ENCODE measurements at regions not wholly inside any gene's neighbourhood (a gene's known extent, or its start where the extent isn't known, plus 50 kb on each side); places are given as distances from the start of the nearest gene placed in this dataset.

GRCh38 chr20:12014276-12014675 is 96.6 kb downstream of the BTBD3 start:
- no peak for DNase-seq (ENCODE audit: extremely low spot score in 2 of 2)
- Histone ChIP-seq H3K9me3 (no peaks in the 10 kb centered on the region), H3K4me1 (no peaks in the 10 kb centered on the region), H3K27me3 (no peaks in the 10 kb centered on the region), H3K4me3 (no peak overlapping the region), H3K27ac (no peak overlapping the region), H3K36me3 (no peaks in the 10 kb centered on the region)
- TF ChIP-seq POLR2AphosphoS5 (IDR thresholded peaks at IDR 0.05; ENCODE audit: insufficient read depth in 1 of 2, low read depth in 1 of 2) (no peak), POLR2A (IDR thresholded peaks at IDR 0.05) (no peak)
- TF ChIP-seq, protein P1, sequence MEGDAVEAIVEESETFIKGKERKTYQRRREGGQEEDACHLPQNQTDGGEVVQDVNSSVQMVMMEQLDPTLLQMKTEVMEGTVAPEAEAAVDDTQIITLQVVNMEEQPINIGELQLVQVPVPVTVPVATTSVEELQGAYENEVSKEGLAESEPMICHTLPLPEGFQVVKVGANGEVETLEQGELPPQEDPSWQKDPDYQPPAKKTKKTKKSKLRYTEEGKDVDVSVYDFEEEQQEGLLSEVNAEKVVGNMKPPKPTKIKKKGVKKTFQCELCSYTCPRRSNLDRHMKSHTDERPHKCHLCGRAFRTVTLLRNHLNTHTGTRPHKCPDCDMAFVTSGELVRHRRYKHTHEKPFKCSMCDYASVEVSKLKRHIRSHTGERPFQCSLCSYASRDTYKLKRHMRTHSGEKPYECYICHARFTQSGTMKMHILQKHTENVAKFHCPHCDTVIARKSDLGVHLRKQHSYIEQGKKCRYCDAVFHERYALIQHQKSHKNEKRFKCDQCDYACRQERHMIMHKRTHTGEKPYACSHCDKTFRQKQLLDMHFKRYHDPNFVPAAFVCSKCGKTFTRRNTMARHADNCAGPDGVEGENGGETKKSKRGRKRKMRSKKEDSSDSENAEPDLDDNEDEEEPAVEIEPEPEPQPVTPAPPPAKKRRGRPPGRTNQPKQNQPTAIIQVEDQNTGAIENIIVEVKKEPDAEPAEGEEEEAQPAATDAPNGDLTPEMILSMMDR (IDR thresholded peaks at IDR 0.05): no peak
- intact Hi-C loops (cut with DNase I): no loop called here

- H3K36me3 ChIP-seq: no peaks in the 10 kb centered on the region
- no peak overlapping the region for H3K4me3 ChIP-seq
- DNase-seq (ENCODE audit: extremely low spot score in 2 of 2): no peak
- H3K27me3 ChIP-seq: no peaks in the 10 kb centered on the region
- TF ChIP-seq POLR2AphosphoS5 (IDR thresholded peaks at IDR 0.05; ENCODE audit: insufficient read depth in 1 of 2, low read depth in 1 of 2) (no peak), POLR2A (IDR thresholded peaks at IDR 0.05) (no peak)
- TF ChIP-seq, protein P1 (IDR thresholded peaks at IDR 0.05): no peak
- H3K9me3 ChIP-seq: no peaks in the 10 kb centered on the region
- H3K4me1 ChIP-seq: no peaks in the 10 kb centered on the region
- no peak overlapping the region for H3K27ac ChIP-seq
- intact Hi-C loops (cut with DNase I): no loop called here
Observed at GRCh38 chr20:12014736-12015135, 97.0 kb downstream of the BTBD3 start.

- no peak for DNase-seq (ENCODE audit: extremely low spot score in 2 of 2)
- TF ChIP-seq POLR2AphosphoS5 (IDR thresholded peaks at IDR 0.05; ENCODE audit: insufficient read depth in 1 of 2, low read depth in 1 of 2) (no peak), POLR2A (IDR thresholded peaks at IDR 0.05) (no peak)
- TF ChIP-seq, protein P1 (IDR thresholded peaks at IDR 0.05): no peak
- H3K27me3 ChIP-seq: no peaks in the 10 kb centered on the region
- H3K36me3 ChIP-seq: no peaks in the 10 kb centered on the region
- no peak overlapping the region for H3K4me3 ChIP-seq
- intact Hi-C loops (cut with DNase I): no loop called here
- H3K9me3 ChIP-seq: no peaks in the 10 kb centered on the region
- no peaks in the 10 kb centered on the region for H3K4me1 ChIP-seq
- no peak overlapping the region for H3K27ac ChIP-seq
Observed at GRCh38 chr20:12016291-12016690, 98.6 kb downstream of the BTBD3 start.

- no peak overlapping the region for H3K4me3 ChIP-seq
- no peaks in the 10 kb centered on the region for H3K4me1 ChIP-seq
- no peak for DNase-seq (ENCODE audit: extremely low spot score in 2 of 2)
- H3K27me3 ChIP-seq: no peaks in the 10 kb centered on the region
- H3K36me3 ChIP-seq: no peaks in the 10 kb centered on the region
- TF ChIP-seq, protein P1 (IDR thresholded peaks at IDR 0.05): no peak
- TF ChIP-seq POLR2AphosphoS5 (IDR thresholded peaks at IDR 0.05; ENCODE audit: insufficient read depth in 1 of 2, low read depth in 1 of 2) (no peak), POLR2A (IDR thresholded peaks at IDR 0.05) (no peak)
- intact Hi-C loops (cut with DNase I): no loop called here
- no peak overlapping the region for H3K27ac ChIP-seq
- no peaks in the 10 kb centered on the region for H3K9me3 ChIP-seq
Observed at GRCh38 chr20:12019715-12020114, 102.0 kb downstream of the BTBD3 start.

DNA sequence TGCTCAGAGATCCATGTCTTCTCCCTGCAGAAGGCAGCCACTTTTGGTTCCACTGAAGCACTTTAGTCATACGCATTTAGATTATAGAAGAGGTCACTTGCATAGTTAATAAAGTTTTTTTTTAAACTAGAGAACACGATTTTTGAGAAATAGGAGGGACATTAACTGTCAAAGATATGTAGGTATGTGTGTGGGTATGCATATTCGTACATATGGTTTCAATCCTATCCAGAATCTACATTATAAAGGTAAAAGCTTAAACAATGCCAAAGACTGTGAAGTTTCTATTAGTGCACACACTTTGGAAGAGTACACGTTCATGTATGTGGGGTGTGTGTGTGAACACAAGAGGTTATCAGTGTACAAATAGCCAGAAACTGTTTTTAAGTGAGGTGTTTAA is 103.2 kb downstream of the BTBD3 start:
- no peaks in the 10 kb centered on the region for H3K4me1 ChIP-seq
- H3K4me3 ChIP-seq: no peak overlapping the region
- no peak for DNase-seq (ENCODE audit: extremely low spot score in 2 of 2)
- TF ChIP-seq POLR2A (IDR thresholded peaks at IDR 0.05) (no peak), POLR2AphosphoS5 (IDR thresholded peaks at IDR 0.05; ENCODE audit: insufficient read depth in 1 of 2, low read depth in 1 of 2) (no peak)
- TF ChIP-seq, protein P1 (IDR thresholded peaks at IDR 0.05): no peak
- H3K36me3 ChIP-seq: no peaks in the 10 kb centered on the region
- H3K27me3 ChIP-seq: no peaks in the 10 kb centered on the region
- H3K27ac ChIP-seq: no peak overlapping the region
- H3K9me3 ChIP-seq: no peaks in the 10 kb centered on the region
- intact Hi-C loops (cut with DNase I): no loop called here

Data from vagina (tissue), 2 donors.